ENCODE measurements at regions not wholly inside any gene's neighbourhood (a gene's known extent, or its start where the extent isn't known, plus 50 kb on each side); places are given as distances from the start of the nearest gene placed in this dataset.

DNA sequence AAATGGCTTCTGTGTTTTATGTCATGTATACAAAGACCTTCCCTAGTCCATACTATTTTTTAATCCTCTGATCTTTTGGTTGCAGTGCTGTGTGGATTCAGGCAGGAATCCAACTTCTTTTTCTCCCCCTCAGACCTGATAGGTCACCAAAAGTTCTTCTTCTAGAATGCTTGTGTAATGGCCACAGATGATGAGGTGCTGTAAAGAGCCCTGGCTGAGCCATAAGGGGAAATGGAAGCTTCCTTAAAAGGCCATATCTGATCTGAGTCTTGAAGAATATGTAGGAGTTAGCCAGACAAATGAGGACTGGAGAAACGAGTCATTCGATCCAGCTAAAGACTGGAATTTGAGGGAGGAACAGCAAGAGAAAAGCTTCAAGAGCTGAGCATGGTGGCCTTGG is 353.9 kb downstream of the PCNX1 start:
- TF ChIP-seq RAD21 (conservative IDR thresholded peaks at IDR 0.05) (no peak), TAF1 (IDR thresholded peaks at IDR 0.05; ENCODE audit: low read depth) (no peak), EZH2 (IDR thresholded peaks at IDR 0.05; ENCODE audit: borderline replicate concordance, insufficient read depth, low read length, poor library complexity, severe bottlenecking) (no peak), POLR2AphosphoS5 (IDR thresholded peaks at IDR 0.05) (no peak), MXI1 (conservative IDR thresholded peaks at IDR 0.05; ENCODE audit: poor library complexity, severe bottlenecking) (no peak), EP300 (conservative IDR thresholded peaks at IDR 0.05; ENCODE audit: poor library complexity, severe bottlenecking) (no peak), REST (IDR thresholded peaks at IDR 0.05; ENCODE audit: borderline replicate concordance) (no peak), SMC3 (conservative IDR thresholded peaks at IDR 0.05; ENCODE audit: poor library complexity) (no peak)
- TF ChIP-seq, protein P1, sequence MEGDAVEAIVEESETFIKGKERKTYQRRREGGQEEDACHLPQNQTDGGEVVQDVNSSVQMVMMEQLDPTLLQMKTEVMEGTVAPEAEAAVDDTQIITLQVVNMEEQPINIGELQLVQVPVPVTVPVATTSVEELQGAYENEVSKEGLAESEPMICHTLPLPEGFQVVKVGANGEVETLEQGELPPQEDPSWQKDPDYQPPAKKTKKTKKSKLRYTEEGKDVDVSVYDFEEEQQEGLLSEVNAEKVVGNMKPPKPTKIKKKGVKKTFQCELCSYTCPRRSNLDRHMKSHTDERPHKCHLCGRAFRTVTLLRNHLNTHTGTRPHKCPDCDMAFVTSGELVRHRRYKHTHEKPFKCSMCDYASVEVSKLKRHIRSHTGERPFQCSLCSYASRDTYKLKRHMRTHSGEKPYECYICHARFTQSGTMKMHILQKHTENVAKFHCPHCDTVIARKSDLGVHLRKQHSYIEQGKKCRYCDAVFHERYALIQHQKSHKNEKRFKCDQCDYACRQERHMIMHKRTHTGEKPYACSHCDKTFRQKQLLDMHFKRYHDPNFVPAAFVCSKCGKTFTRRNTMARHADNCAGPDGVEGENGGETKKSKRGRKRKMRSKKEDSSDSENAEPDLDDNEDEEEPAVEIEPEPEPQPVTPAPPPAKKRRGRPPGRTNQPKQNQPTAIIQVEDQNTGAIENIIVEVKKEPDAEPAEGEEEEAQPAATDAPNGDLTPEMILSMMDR (IDR thresholded peaks at IDR 0.05; ENCODE audit: poor library complexity, severe bottlenecking), result no peak
